ENCODE measurements at regions not wholly inside any gene's neighbourhood (a gene's known extent, or its start where the extent isn't known, plus 50 kb on each side); places are given as distances from the start of the nearest gene placed in this dataset.

DNA sequence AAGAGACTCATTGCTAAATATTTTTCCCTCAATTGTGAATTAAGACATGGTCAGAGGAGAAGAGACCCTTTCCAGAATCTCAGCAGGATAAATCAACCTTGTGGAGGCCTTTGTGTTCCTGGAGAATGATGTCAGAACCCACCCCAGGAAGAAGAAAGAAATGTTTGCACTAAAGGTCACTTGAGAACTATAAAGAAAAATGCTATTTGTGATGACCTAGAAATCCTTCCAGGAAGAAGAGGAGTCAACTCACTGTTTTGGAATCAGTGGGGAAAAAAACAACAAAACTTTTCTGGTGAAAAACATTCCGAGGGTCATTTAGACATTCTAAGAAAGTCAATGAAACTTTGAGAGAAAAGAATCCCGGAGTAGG lies 129.1 kb upstream of the ANKRD1 start:
- Histone ChIP-seq H3K36me3 (ENCODE audit: control insufficient read depth, insufficient read depth, low read length) (no peaks in the 10 kb centered on the region), H3K4me3 (replicated peaks; ENCODE audit: low read depth, low read length) (no peak overlapping the region), H3K27me3 (replicated peaks; ENCODE audit: control insufficient read depth, insufficient read depth, low read length) (no peaks in the 10 kb centered on the region)
- TF ChIP-seq CTCF (IDR thresholded peaks at IDR 0.05; ENCODE audit: insufficient read depth, low read length, poor library complexity, severe bottlenecking), result no peak
- DNase-seq (ENCODE audit: extremely low read depth, insufficient read length), result no peak

GRCh38 chr10:91050371-91051034 lies 129.6 kb upstream of the ANKRD1 start:
- Histone ChIP-seq H3K36me3 (ENCODE audit: control insufficient read depth, insufficient read depth, low read length) (no peaks in the 10 kb centered on the region), H3K27me3 (replicated peaks; ENCODE audit: control insufficient read depth, insufficient read depth, low read length) (no peaks in the 10 kb centered on the region), H3K4me3 (replicated peaks; ENCODE audit: low read depth, low read length) (no peak overlapping the region)
- no peak for DNase-seq (ENCODE audit: extremely low read depth, insufficient read length)
- no peak for TF ChIP-seq CTCF (IDR thresholded peaks at IDR 0.05; ENCODE audit: insufficient read depth, low read length, poor library complexity, severe bottlenecking)

DNA sequence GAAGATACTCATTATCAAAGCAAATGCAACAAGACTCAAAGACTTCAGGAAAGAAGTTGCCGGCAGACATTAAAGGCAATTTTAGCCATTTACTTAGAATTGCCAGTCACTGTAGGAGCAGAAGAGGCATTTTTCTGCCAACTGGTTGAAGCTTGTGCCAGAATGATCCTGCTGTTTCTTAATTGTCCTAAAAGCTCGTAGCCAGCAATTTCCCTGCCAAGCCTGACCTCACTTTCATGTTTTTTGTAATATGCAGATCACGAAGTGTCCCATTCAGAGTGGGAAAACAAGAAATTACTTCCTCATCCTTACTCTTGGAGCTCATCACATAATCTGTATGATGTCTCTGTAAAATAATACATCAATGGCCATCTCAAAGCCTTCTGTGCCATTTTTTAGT lies 130.9 kb upstream of the ANKRD1 start:
- no peak for DNase-seq (ENCODE audit: extremely low read depth, insufficient read length)
- H3K27me3 ChIP-seq (replicated peaks; ENCODE audit: control insufficient read depth, insufficient read depth, low read length), result no peaks in the 10 kb centered on the region
- no peaks in the 10 kb centered on the region for H3K36me3 ChIP-seq (ENCODE audit: control insufficient read depth, insufficient read depth, low read length)
- H3K4me3 ChIP-seq (replicated peaks; ENCODE audit: low read depth, low read length), result no peak overlapping the region
- no peak for TF ChIP-seq CTCF (IDR thresholded peaks at IDR 0.05; ENCODE audit: insufficient read depth, low read length, poor library complexity, severe bottlenecking)

DNA sequence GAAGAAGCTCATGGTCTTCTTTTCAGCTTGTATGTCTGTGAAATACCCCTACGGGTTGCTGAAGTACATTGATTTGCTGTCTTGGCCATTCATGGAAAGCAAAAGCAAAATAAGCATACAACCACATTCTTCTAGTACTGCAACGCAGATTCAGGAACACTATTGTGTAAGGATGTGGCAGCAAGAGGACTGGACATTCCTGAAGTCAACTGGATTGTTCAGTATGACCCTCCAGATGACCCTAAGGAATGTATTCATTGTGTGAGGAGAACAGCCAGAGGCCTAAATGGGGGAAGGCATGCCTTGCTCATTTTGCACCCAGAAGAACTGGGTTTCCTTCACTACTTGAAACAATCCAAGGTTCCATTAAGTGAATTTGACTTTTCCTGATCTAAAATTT lies 133.4 kb upstream of the ANKRD1 start:
- no peak for TF ChIP-seq CTCF (IDR thresholded peaks at IDR 0.05; ENCODE audit: insufficient read depth, low read length, poor library complexity, severe bottlenecking)
- no peaks in the 10 kb centered on the region for H3K36me3 ChIP-seq (ENCODE audit: control insufficient read depth, insufficient read depth, low read length)

GRCh38 chr10:91061187-91061586 lies 140.3 kb upstream of the ANKRD1 start:
- no peak for DNase-seq (ENCODE audit: extremely low read depth, insufficient read length)
- no peak for TF ChIP-seq CTCF (IDR thresholded peaks at IDR 0.05; ENCODE audit: insufficient read depth, low read length, poor library complexity, severe bottlenecking)
- Histone ChIP-seq H3K27me3 (replicated peaks; ENCODE audit: control insufficient read depth, insufficient read depth, low read length) (no peaks in the 10 kb centered on the region), H3K36me3 (ENCODE audit: control insufficient read depth, insufficient read depth, low read length) (no peaks in the 10 kb centered on the region), H3K4me3 (replicated peaks; ENCODE audit: low read depth, low read length) (no peak overlapping the region)

More for the DNA sequence above, 133.4 kb upstream of the ANKRD1 start:
- no peak overlapping the region for H3K4me3 ChIP-seq (replicated peaks; ENCODE audit: low read depth, low read length)
- no peaks in the 10 kb centered on the region for H3K27me3 ChIP-seq (replicated peaks; ENCODE audit: control insufficient read depth, insufficient read depth, low read length)
- no peak for DNase-seq (ENCODE audit: extremely low read depth, insufficient read length)

DNA sequence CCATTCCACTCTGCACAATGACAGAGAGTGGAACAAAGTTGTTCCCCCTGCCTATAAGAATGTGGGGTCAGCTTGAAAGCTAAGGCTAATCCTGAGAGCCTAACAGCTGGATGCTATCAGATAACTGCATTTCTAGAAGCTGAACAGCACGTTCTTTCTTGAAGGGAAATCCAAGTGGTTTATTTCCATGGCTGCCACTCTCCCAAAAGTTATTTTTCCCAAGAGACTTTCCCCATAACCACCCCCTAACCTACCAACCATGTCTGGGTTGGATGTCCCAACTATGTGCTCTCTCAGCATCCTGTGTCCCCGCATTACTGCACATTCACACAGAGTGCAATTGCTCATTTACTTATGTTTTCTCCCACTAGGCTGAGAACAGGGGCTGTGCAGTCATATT lies 140.7 kb upstream of the ANKRD1 start:
- TF ChIP-seq CTCF (IDR thresholded peaks at IDR 0.05; ENCODE audit: insufficient read depth, low read length, poor library complexity, severe bottlenecking), result no peak
- H3K36me3 ChIP-seq (ENCODE audit: control insufficient read depth, insufficient read depth, low read length), result no peaks in the 10 kb centered on the region
- no peak for DNase-seq (ENCODE audit: extremely low read depth, insufficient read length)
- no peak overlapping the region for H3K4me3 ChIP-seq (replicated peaks; ENCODE audit: low read depth, low read length)
- H3K27me3 ChIP-seq (replicated peaks; ENCODE audit: control insufficient read depth, insufficient read depth, low read length), result no peaks in the 10 kb centered on the region
